ENCODE measurements at regions not wholly inside any gene's neighbourhood (a gene's known extent, or its start where the extent isn't known, plus 50 kb on each side); places are given as distances from the start of the nearest gene placed in this dataset.
"Not testable (repeated sequence)": the region's sequence is repeated elsewhere in the genome, so short reads cannot be mapped to it uniquely, and the experiment has no call there.

DNA sequence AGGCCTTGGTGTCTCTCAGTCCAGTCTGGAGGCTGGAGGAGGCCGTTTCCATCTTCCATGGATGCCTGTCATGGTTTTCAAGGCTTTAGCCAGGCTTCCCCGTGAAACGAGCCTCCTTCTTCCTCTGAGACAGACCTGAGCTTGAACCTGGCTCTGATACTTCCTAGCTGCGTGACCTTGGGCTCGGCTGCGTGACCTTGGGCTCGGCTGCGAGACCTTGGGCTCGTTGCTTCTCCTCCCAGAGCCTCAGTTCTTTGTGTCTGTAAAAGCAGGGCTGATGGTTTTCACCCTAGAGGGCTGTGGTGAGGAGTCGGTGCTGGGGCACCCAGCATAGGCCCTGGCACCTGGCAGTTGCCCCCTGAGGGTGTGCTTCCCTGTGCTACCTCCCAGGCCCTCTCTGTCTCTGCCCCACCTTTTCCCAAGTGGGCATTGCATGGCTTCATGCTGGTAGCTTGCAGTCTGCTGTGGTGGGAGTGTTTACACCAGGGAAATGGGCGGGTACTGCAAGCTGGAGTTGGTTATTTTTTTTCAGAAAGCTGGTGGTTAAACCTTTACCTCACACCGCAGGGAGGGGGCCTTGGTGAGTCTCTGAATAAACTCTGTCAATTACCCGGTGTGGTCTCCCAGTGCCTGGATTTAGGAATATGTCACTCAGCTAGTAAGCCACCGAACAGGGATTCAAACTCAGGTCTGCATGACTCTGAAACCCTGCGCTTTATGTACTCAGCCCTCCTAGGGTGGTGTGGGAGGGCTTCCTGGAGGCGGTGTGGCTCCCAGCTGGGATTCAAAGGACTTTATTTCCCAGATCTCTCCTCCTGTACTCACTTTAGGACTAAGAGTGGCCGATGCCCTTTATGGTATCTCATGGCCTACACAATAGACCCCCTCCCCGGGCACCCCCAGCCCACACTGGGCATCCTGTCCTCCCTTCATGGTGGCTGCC, 129.0 kb upstream of the CIBAR2 start:
- no peak for DNase-seq (ENCODE audit: low spot score)

DNA sequence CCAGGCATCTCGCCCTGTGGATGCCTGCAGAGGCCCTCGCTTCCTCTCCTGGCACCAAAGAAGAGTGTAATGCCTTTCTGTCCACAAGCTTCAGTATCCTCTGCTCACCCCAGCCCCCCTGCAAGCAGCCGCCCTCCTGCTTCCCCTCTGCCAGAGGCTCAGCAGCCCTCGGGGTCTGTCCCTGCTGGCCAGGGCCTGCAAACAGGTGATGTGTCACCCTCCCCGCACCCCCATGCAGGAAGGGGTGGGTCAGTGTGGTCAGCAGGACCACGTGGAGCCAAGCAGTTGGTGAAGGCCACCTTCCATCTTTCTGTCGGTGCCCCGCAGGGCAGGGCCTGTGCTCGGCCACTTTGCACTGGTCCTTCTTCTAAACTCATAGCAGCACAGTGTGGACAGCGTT, 129.9 kb upstream of the CIBAR2 start:
- DNase-seq (ENCODE audit: low spot score): no peak

DNA sequence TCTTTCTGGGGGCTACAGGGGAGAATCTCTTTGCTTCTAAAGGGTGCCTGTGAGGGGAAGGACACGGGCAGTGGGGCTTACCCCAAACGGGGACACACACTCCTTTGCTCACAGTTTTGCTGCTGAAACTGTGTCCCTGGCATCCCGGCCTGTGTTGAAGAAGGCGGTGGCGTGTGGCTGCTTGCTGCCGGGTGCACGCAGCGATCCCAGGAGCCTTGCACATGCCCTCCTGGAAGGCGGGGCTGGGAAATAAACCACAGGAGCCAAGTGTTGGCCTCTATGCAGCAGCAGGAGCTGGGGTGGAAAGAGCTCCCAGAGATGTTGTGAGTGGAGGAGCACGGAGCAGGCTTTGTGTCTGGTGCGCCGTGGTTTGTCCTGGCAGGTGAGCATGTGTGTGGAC, 131.0 kb upstream of the CIBAR2 start:
- DNase-seq (ENCODE audit: low spot score): no peak

DNA sequence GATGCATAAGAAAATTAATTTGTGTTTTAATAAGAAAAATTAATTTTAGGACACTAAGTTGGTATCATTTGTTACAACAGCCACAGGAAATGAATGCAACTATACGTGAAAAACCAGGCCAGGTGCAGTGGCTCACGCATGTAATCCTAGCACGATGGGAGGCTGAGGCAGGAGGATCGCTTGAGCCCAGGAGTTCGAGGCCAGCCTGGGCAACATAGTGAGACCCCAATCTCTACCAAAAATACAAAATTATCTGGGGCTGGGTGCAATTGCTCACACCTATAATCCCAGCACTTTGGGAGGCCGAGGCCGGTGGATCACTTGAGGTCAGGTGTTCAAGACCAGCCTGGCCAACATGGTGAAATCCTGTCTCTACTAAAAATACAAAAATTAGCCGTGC, 132.2 kb upstream of the CIBAR2 start:
- not testable (repeated sequence) for DNase-seq (ENCODE audit: low spot score)

DNA sequence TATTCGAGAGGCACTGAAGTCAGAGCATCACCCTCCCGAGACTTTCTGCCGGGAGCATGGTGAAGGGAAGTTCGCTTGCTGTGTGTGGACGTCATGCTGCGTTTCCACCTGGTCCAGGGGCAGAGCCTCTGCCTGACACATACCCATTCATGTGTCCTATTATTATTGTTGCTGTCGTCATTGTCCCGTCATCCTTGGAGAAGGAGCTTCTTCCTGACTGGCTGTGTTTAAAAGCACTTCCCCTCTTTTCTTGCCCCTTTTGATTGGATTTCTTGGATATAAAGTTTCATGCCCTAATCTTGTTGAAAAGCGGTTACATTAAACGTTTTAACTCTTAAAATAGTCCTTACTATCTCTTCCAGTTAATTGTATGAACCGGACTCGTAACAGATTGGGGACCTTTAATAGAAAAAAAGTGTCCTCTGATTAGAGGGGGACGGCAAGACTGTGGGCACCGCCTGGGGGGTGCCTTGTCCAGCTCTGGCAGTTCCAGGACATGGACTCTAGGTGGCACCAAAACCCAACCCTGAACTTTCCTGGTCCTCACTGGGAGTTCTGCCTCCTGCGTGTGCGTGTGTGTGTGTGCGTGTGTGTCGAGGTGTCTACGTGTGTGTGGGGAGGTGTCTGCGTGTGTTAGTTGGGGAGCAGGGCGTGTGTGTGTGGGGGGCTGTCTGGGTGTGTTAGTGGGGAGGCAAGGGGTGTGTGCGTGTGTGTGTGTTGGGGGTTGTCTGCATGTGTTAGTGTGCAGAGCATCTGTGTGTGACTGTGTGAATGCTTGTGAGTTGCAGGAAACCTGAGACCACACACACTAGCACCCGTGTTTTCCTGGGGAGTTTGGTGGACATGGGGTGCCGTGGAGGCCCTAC, 133.3 kb upstream of the CIBAR2 start:
- peak; percentile 84 for DNase-seq (ENCODE audit: low spot score)

DNA sequence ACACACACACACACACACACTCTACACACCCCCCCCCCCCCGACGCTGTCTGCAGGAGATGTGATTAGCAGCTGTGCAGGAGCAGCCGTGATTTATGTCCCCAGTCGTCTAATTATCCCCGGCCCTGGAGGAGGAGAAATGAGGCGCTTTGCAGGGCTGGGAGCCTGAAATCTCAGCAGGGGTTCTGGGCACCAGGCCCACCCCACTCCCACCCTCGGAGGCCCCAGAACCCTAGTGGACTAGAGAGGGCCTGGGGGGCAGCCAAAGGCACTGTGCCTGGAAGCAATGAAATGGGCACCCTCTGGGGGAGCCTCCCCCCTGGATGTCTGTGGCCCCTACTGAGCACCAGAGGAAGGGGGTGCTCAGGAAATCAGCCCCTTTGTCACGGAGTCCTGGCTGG, 134.2 kb upstream of the CIBAR2 start:
- DNase-seq (ENCODE audit: low spot score): no peak

DNA sequence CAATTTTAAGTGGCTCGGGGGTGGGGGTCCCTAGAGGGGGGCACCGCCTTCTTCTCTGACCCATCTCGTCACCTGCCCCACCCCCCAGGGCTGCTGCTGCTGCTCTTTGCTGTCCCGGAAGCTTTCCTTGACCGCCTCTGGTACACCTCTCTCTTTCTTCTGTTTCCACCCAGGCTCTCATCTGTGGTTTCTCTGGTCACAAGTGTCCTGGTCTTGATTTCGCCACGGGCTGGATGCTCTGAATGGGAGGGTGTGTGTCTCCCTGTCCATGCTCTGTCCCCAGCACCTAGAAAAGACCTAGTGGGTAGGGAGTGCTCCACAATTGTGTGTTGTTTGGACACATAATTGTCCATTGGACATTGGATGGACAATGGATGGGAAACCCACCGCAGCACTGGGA, 134.7 kb upstream of the CIBAR2 start:
- DNase-seq (ENCODE audit: low spot score): no peak

DNA sequence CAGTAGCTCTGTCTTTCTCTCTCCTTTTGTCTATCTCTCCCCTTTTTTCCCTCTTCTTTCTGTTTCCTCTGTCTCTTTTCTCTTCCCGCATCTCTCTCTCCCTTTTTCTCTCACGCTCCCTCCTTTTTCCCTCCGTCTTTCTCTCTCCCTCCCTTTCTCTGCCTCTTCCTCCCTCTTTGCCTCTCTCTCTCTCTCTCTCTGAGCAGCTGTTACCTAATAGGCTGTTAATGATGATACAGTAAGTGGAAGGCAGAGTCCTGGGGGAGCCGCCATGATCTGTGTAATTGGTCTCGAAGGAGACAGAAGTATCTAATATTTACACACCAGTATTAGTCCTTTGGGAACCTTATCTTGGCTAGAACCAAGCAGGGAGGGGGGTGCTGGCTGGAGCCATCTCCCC, 136.1 kb upstream of the CIBAR2 start:
- DNase-seq (ENCODE audit: low spot score): no peak

DNA sequence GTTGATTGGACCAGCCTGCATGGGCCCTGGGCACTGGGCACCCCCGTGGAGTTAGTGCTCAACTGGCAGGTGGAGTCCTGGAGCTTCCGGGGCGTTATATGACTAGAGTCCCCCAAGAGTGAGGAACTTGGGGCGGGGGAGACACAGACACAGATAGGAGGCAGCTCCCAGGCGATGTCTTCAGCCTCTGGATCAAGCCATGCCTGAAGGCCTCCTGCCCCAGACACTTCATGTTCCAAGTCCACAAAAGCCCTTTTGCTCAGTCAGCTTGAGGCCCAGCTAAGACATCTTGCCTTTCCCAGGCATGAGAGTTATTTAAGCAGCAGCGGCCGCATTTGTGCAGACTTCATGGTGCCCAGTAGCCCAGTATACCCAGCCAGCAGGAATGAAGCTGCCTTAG, 136.6 kb upstream of the CIBAR2 start:
- no peak for DNase-seq (ENCODE audit: low spot score)

DNA sequence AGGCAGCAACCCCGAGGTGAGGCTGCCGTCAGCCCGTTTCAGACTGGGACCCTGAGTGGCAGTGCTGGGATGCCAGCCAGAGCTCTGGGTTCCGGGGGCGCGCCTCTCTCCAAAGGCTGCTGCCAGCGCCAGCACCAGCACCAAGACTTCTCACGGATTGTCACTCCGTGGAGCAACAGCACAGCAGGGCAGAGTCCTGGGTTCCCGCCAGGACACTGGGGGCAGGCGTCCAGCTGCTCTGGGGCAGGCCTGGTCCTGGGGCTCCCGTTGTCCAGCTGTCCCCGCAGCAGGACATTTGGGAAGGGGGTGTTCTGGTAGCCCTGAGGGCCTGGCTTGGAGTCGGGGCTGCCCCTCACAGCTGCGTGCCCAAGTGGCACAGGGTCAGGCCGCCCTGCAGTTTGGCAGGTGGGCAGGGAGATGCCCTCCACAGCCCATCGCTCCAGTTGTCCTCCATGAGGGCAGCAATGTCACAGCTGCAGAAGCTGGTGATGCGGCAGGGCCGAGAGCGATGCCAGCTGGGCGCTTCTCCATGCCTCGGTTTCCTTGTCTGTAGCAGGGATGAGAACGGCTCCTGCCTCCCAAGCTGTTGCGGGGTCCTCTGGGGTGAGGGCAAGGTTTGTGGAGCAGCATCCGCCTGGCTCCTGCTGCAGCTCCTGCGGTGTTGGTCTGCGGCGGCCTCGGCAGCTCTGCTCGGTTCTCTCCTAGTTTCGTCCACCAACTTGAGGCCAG, 137.3 kb upstream of the CIBAR2 start:
- DNase-seq (ENCODE audit: low spot score): no peak

DNA sequence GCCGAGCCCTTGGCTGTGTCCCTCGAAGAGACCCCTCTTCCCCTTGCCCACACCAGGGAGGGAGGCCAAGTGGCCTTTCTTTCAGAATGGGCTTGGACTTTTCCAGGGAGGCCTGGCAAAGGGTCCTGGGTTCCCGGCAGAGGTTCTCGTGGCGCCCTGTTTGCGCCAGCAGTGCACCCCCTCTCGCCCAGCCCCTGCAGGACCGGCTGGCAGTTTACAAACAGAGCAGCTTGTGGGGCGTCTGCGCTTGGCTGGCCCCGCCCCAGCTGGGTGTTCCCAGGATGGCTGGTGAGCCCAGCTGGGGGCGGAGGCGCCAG, 137.8 kb upstream of the CIBAR2 start:
- no peak for DNase-seq (ENCODE audit: low spot score)

DNA sequence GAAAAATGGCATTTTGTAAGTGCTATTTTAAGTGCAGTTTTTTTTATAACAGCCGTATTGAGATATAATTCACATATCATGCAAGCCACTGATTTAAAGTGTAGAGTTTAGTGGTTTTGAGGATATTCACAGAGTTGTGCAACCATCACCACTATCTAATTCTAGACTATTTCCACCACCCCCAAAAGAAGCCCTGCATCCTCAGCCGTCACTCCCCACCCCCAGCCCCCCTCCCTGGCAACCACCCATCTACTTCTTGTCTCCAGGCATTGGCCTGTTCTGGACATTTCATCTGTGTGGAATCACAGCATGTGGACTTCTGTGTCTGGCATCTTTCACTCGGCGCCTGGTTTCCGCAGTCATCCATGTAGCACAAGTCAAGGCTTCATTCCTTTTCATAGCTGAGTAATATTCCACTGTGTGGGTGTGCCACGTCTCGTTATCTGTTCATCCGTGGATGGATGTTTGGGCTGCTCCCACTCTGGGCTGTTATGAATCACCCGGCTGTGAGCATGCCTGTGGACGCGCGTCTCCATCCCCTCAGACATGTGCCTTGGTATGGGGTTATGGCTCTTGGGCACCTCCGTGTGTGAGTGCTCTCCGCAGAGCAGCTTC, 138.4 kb upstream of the CIBAR2 start:
- no peak for DNase-seq (ENCODE audit: low spot score)

DNA sequence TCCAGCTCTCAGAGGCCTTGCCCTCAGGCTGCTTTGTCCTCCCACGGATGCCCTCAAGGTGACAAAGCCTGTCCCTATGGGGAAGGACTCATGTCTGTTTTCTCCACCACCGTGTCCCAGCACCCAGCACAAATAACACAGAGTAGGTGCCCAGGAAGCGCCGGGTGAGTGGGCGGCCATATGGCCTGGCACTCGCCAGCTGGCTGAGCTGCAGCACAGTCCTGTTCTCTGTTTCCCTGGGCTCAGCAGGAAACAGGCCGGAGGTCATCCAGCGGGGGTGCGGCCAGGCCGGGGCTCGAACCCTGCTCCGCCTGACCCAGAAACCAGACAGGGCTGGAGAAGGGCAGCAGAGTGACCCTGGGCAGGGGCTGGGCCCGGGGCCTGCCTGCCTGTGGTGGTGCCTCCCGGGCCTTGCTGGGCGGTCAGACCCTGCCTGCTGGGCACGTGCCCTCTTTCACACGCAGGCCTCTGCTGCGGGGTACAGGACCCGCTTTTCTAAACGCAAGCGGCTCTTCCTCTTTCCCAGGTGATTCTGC, 139.0 kb upstream of the CIBAR2 start:
- DNase-seq (ENCODE audit: low spot score): no peak

DNA sequence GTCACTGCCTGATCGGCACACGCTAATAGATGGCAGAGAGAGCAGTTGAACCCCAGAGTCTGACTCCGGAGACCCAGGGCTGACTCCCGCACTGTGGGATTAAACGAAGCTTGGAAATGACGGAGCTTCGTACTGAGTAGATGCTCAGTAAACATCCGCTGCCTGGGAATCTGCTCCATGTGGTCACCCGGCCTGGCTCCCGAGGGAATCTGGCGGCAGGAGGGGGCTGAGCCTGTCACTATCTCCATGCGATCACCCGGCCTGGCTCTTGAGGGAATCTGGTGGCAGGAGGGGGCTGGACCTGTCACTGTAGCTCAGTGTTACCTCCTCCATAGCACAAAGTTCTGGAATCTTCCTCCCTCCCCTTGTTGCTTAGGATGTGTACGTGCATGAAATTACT, 139.7 kb upstream of the CIBAR2 start:
- DNase-seq (ENCODE audit: low spot score): no peak

DNA sequence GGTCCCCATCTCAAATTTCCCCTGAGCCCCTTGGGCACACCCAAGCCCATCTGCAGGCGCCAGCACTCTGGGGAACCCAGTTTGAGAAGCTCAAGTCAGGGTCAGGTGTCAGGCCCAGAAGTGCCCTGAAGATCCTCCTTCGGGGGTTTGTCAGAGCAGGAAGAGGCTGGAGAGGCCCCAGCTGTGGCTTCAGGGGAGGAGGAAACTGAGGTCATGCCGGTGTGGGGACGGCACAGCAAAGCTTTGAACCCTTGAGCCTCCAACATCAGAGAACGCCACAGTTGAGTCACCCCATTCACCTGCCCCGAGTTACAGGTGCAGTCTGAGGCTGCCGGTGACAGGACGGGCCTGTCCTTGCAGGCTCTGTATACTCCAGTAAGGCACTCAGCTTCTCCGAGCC, 140.2 kb upstream of the CIBAR2 start:
- DNase-seq (ENCODE audit: low spot score): no peak

DNA sequence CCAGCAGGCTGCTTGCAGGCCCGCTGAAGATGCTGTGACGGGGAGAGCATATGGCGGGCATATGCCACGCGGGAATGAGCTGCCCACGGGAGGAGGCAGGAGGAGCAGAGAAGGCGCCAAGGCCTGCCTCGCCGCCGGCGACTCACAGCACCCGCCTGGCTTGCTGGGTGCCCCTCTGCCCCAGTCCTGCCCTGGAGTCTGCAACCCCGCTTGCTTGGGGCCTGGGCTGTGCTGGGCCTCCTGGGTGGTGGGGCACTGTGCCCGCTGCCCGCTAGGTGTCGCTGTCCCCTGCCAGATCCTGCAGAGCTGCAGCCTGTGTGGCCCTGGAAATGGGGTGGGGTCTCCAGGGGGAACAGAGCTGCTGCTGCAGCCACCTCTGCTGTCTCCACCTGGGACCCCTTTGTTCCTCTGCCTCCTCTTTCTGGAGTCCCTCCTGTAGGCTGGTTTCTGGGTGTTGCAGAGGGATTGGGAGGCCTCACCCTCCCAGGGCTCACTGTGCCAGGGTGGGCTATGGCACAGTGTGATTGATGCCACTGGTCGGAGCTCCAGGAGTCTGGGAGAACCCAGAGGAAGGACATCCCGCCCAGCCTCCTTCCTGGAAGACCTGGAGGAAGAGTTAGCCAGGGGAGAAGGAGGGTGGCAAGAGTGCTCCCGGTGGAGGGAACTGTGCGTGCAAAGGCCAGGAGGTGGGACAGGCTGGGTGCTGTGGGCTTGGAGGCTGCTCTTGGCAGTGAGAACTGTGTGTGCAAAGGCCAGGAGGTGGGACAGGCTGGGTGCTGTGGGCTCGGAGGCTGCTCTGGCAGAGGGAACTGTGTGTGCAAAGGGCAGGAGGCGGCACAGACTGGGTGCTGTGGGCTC, 141.0 kb upstream of the CIBAR2 start:
- DNase-seq (ENCODE audit: low spot score): peak; percentile 88

DNA sequence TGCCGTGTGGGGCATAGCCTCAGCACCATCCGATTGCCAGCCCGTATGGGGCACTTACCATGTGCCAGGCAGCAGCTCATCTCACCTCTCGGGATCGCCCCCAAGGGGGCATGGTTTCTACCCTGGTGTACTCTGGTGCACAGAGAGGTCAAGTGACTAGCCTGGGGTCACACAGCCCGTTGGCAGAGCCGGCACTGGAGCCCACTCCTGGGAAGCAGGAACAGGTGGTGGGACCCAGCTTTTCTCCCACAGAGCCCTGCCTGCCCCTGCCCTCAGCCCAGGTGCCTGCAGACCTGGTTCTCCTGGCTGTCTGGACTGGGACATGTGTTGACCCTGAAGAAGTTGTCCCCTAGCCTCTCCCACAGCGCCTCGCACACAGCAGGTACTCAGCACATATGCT, 141.8 kb upstream of the CIBAR2 start:
- DNase-seq (ENCODE audit: low spot score): no peak

DNA sequence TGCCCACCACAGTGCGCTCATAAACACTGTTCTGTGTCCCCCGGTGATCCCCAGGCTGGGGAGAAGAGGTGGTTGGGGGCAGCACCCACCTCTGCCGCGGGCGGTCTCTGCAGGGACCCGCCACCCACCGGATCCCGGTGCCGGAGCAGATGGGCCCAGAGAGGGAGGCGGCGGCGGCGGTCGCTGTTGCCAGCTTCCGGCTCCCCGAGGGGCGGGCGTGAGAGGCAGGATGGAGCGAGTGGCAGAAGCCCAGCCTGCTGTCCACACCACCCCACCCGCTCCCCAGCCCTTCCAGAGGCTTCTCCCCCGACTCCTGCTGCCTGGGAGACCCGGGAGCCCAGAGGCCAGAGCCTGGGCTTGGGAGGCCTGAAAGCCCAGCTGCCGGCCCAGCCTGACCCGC, 142.6 kb upstream of the CIBAR2 start:
- no peak for DNase-seq (ENCODE audit: low spot score)

DNA sequence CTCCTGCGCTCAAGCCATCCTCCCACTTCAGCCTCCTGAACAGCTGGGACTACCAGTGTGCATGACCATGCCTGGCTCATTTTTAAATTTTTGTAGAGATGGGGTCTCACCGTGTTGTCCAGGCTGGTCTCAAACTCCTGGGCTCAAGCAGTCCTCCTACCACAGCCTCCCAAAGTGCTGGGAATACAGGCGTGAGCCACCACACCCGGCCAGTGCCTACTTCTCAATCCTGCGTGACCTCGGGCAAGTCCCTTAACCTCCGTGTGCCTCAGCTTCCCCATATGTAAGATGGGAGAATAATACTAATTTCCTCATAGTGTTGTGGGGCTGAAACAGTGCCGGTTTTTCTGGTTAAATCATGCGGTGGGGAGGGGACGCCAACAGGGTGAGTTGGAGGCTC, 143.5 kb upstream of the CIBAR2 start:
- DNase-seq (ENCODE audit: low spot score): no peak

DNA sequence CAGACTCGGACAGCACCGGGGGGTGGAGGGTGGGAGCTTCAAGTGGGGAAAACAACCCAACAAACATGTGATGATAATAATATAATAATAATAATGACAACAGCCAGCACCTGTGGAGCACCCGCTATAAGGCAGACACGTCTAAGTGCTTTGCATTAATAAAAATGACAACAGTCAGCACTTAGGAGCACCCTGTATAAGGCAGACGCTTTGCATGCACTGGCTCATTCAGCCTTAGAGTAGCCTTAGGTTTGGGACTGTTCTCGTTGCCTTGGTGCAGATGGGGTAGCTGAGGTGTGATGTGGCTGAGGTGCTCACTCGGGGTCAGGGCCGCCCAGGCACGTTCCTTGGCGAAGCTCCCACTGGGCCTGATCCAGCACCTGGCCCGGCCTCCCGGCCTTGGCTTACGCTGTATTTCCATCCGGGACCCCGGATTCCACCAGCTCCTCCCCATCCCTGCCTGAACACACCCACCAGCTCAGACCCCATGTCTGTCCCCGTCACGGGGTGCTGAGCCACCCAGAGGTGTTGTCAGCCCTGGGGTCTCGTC, 144.0 kb upstream of the CIBAR2 start:
- no peak for DNase-seq (ENCODE audit: low spot score)

DNA sequence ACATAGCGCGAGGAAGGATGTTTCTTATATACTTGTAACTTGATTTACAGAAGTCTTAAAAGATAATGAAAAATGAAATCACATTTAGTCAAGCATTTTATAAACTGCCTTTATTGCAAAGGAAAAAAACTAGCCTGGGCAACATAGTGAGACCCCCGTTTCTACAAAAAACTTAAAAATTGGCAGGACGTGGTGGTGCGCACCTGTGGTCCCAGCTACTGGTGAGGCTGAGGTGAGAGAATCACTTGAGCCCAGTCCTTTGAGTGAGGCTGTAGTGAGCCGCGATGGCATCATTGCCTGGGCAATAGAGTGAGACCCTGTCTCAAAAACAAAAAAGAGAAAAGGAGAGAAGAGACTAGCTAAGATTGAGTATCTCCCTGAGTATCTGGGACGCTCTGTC, 145.2 kb upstream of the CIBAR2 start:
- DNase-seq (ENCODE audit: low spot score): no peak
